ENCODE measurements at regions not wholly inside any gene's neighbourhood (a gene's known extent, or its start where the extent isn't known, plus 50 kb on each side); places are given as distances from the start of the nearest gene placed in this dataset.

DNA sequence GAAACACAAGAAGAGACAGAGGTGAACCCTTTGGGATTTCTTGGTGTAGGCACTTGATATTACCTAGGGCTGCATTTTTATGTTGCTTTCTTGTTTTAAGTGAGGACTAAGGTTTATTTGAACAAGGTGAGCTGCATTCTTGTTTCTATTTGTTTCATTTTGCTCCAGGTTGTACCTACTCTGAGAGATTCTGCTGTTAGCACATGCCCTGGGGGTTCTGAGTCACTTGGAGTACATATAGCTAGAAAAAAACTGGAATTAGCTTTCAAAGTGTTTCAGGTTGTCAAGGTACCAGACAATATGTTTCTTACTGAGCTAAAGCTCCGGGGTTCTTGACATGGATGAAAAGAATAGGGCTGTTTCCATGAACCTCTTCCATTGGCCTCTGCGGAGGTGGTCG is 299.4 kb downstream of the ICE1 start:
- TF ChIP-seq, protein P1, sequence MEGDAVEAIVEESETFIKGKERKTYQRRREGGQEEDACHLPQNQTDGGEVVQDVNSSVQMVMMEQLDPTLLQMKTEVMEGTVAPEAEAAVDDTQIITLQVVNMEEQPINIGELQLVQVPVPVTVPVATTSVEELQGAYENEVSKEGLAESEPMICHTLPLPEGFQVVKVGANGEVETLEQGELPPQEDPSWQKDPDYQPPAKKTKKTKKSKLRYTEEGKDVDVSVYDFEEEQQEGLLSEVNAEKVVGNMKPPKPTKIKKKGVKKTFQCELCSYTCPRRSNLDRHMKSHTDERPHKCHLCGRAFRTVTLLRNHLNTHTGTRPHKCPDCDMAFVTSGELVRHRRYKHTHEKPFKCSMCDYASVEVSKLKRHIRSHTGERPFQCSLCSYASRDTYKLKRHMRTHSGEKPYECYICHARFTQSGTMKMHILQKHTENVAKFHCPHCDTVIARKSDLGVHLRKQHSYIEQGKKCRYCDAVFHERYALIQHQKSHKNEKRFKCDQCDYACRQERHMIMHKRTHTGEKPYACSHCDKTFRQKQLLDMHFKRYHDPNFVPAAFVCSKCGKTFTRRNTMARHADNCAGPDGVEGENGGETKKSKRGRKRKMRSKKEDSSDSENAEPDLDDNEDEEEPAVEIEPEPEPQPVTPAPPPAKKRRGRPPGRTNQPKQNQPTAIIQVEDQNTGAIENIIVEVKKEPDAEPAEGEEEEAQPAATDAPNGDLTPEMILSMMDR (IDR thresholded peaks at IDR 0.05; ENCODE audit: low read depth, low read length) = no peak
- no peak for TF ChIP-seq POLR2A (IDR thresholded peaks at IDR 0.05; ENCODE audit: extremely low read depth, insufficient read length)
- TF ChIP-seq, protein P2, sequence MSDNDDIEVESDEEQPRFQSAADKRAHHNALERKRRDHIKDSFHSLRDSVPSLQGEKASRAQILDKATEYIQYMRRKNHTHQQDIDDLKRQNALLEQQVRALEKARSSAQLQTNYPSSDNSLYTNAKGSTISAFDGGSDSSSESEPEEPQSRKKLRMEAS (IDR thresholded peaks at IDR 0.05; ENCODE audit: low read depth, low read length) = no peak

Measured in NB4 (cell line).